ENCODE measurements at regions not wholly inside any gene's neighbourhood (a gene's known extent, or its start where the extent isn't known, plus 50 kb on each side); places are given as distances from the start of the nearest gene placed in this dataset.

GRCh38 chr2:142467321-142467720 lies 336.5 kb upstream of the LRP1B start:
- Histone ChIP-seq H4K20me1 (ENCODE audit: control insufficient read depth, insufficient read depth, low read length, poor library complexity, severe bottlenecking) (no peaks in the 10 kb centered on the region), H3K4me1 (ENCODE audit: control insufficient read depth in 2 of 2, insufficient read depth in 2 of 2, low read length in 2 of 2) (no peaks in the 10 kb centered on the region), H3K9ac (ENCODE audit: low read length) (no peak overlapping the region), H3K4me3 (ENCODE audit: control extremely low read depth in 1 of 5, extremely low read depth in 1 of 5, insufficient read depth in 1 of 5, low read depth in 2 of 5, low read length in 4 of 5) (no peak overlapping the region), H3K79me2 (ENCODE audit: control insufficient read depth, insufficient read depth, low read length) (no peaks in the 10 kb centered on the region), H2AFZ (ENCODE audit: insufficient read depth, low read depth, low read length, poor library complexity, severe bottlenecking) (no peak overlapping the region), H3K4me2 (replicated peaks; ENCODE audit: low read depth, low read length, poor library complexity, severe bottlenecking) (no peak overlapping the region), H3K27ac (ENCODE audit: low read length in 2 of 2) (no peak overlapping the region), H3K36me3 (replicated peaks in 1 of 2; ENCODE audit: control extremely low read depth in 1 of 2, control insufficient read depth in 1 of 2, extremely low read depth in 1 of 2, insufficient read depth in 2 of 2, low read length in 1 of 2) (no peaks in the 10 kb centered on the region), H3K27me3 (replicated peaks in 1 of 4; ENCODE audit: control extremely low read depth in 1 of 4, control insufficient read depth in 3 of 4, insufficient read depth in 4 of 4, low read length in 3 of 4) (no peaks in the 10 kb centered on the region), H3K9me3 (ENCODE audit: control extremely low read depth in 1 of 3, control insufficient read depth in 2 of 3, insufficient read depth in 1 of 3, low read length in 2 of 3) (no peaks in the 10 kb centered on the region)
- no CpG with 5 or more reads among the region's 1 CpG for WGBS (ENCODE audit: insufficient coverage)
- no peak overlapping the region for H3K4me3 Mint-ChIP-seq
- TF ChIP-seq EZH2 (IDR thresholded peaks at IDR 0.05; ENCODE audit: borderline replicate concordance, insufficient read depth, low read depth, low read length, poor library complexity, severe bottlenecking) (no peak), CTCF (IDR thresholded peaks at IDR 0.05) (no peak)
- no peak for ATAC-seq (ENCODE audit: low read depth)
- ChIA-PET CTCF (no interaction called here), POLR2A (no interaction called here)
- peaks cover 11% of the 10 kb centered on the region for H3K27me3 Mint-ChIP-seq
- no peak for DNase-seq
- peaks cover 2% of the 10 kb centered on the region for H3K9me3 Mint-ChIP-seq (ENCODE audit: insufficient read depth)
- intact Hi-C loops (cut with micrococcal nuclease): no loop called here
- no peak overlapping the region for H3K27ac Mint-ChIP-seq
- no peaks in the 10 kb centered on the region for H3K4me1 Mint-ChIP-seq

- no peak overlapping the region for H2AFZ ChIP-seq (ENCODE audit: insufficient read depth, low read depth, low read length, poor library complexity, severe bottlenecking)
- Mint-ChIP-seq H3K27me3 (peaks cover 10% of the 10 kb centered on the region), H3K27ac (no peak overlapping the region), H3K4me1 (no peaks in the 10 kb centered on the region), H3K4me3 (no peak overlapping the region), H3K9me3 (ENCODE audit: insufficient read depth) (no peaks in the 10 kb centered on the region)
- H3K4me1 ChIP-seq (ENCODE audit: control insufficient read depth in 2 of 2, insufficient read depth in 2 of 2, low read length in 2 of 2): no peaks in the 10 kb centered on the region
- H3K27me3 ChIP-seq (replicated peaks in 1 of 4; ENCODE audit: control extremely low read depth in 1 of 4, control insufficient read depth in 3 of 4, insufficient read depth in 4 of 4, low read length in 3 of 4): no peaks in the 10 kb centered on the region
- TF ChIP-seq CTCF (IDR thresholded peaks at IDR 0.05): no peak
- TF ChIP-seq EZH2 (IDR thresholded peaks at IDR 0.05; ENCODE audit: borderline replicate concordance, insufficient read depth, low read depth, low read length, poor library complexity, severe bottlenecking): no peak
- no peak overlapping the region for H3K9ac ChIP-seq (ENCODE audit: low read length)
- 67% methylated on average over 1 of the region's 3 CpGs for WGBS (ENCODE audit: insufficient coverage)
- no peaks in the 10 kb centered on the region for H3K9me3 ChIP-seq (ENCODE audit: control extremely low read depth in 1 of 3, control insufficient read depth in 2 of 3, insufficient read depth in 1 of 3, low read length in 2 of 3)
- H3K4me2 ChIP-seq (replicated peaks; ENCODE audit: low read depth, low read length, poor library complexity, severe bottlenecking): no peak overlapping the region
- H3K27ac ChIP-seq (ENCODE audit: low read length in 2 of 2): no peak overlapping the region
- H3K4me3 ChIP-seq (ENCODE audit: control extremely low read depth in 1 of 5, extremely low read depth in 1 of 5, insufficient read depth in 1 of 5, low read depth in 2 of 5, low read length in 4 of 5): no peak overlapping the region
- DNase-seq (no peak), ATAC-seq (ENCODE audit: low read depth) (no peak)
- intact Hi-C loops (cut with micrococcal nuclease): no loop called here
- H3K36me3 ChIP-seq (replicated peaks in 1 of 2; ENCODE audit: control extremely low read depth in 1 of 2, control insufficient read depth in 1 of 2, extremely low read depth in 1 of 2, insufficient read depth in 2 of 2, low read length in 1 of 2): no peaks in the 10 kb centered on the region
- H3K79me2 ChIP-seq (ENCODE audit: control insufficient read depth, insufficient read depth, low read length): no peaks in the 10 kb centered on the region
- ChIA-PET POLR2A (no interaction called here), CTCF (no interaction called here)
- no peaks in the 10 kb centered on the region for H4K20me1 ChIP-seq (ENCODE audit: control insufficient read depth, insufficient read depth, low read length, poor library complexity, severe bottlenecking)
Observed at GRCh38 chr2:142463047-142463446, 332.2 kb upstream of the LRP1B start.

Measured in B cell (primary cell).